OCI-LY3 (cell line): ENCODE measurements at regions not wholly inside any gene's neighbourhood (a gene's known extent, or its start where the extent isn't known, plus 50 kb on each side); places are given as distances from the start of the nearest gene placed in this dataset.

ENCODE experiments used
- H2AFZ ChIP-seq: fragments of 200-600, 300-600 bp; shearing (Covaris generic); 2 replicates; pipeline ENCODE4 v1.6.0; 2014; ENCODE audit warnings: antibody characterized with exemption, low read depth, low read length
- H3K27ac ChIP-seq: fragments of 200-600, 300-600 bp; sonication (generic); 2 replicates; pipeline ENCODE4 v1.5.1; 2014; ENCODE audit warnings: mild to moderate bottlenecking, low read length, moderate library complexity, mixed read lengths
- H3K27me3 ChIP-seq: fragments of 200-600, 300-600 bp; sonication (generic); 2 replicates; pipeline ENCODE4 v1.6.1; 2014; ENCODE audit warnings: low read depth, low read length, mixed read lengths
- H3K36me3 ChIP-seq: fragments of 200-600, 300-600 bp; sonication (generic); replicated peaks from 2 replicates; pipeline ENCODE3; 2014; ENCODE audit warnings: low read depth, low read length, mixed read lengths
- H3K4me1 ChIP-seq: fragments of 300-600, 200-600 bp; sonication (generic); 2 replicates; pipeline ENCODE4 v1.6.1; 2014; ENCODE audit warnings: low read length, mixed read lengths
- H3K4me2 ChIP-seq: fragments of 200-600, 300-600 bp; sonication (generic); 2 replicates; pipeline ENCODE4 v1.6.1; 2014; ENCODE audit warnings: low read length, mixed read lengths
- H3K4me3 ChIP-seq: fragments of 300-600, 200-600 bp; sonication (generic); 2 replicates; pipeline ENCODE4 v1.5.1; 2014; ENCODE audit warnings: antibody characterized with exemption, mild to moderate bottlenecking, low read length, moderate library complexity
- H3K79me2 ChIP-seq: fragments of 300-600, 200-600 bp; shearing (Covaris generic); 2 replicates; pipeline ENCODE4 v1.6.1; 2014; ENCODE audit warnings: mild to moderate bottlenecking, low read length, mixed read lengths
- H3K9ac ChIP-seq: fragments of 300-600, 200-600 bp; shearing (Covaris generic); 2 replicates; pipeline ENCODE4 v1.6.0; 2014; ENCODE audit warnings: mild to moderate bottlenecking, low read length, moderate library complexity
- H3K9me3 ChIP-seq: fragments of 200-600, 300-600 bp; shearing (Covaris generic); 2 replicates; pipeline ENCODE4 v1.6.1; 2014; ENCODE audit warnings: low read length, mixed read lengths; ENCODE audit not compliant: insufficient read depth
- H4K20me1 ChIP-seq: fragments of 200-600, 300-600 bp; sonication (generic); 2 replicates; pipeline ENCODE4 v1.6.1; 2016; ENCODE audit warnings: low read length, mixed read lengths; ENCODE audit not compliant: insufficient read depth
- CTCF ChIP-seq: fragments of 200-600, 300-600 bp; sonication (generic); IDR thresholded peaks from 2 replicates; pipeline ENCODE4 v1.5.1; 2014; ENCODE audit warnings: antibody characterized with exemption, low read length, low read depth
- EZH2phosphoT487 ChIP-seq: fragments of 200-600 bp; shearing (Covaris generic); IDR thresholded peaks from 2 replicates; pipeline ENCODE4 v1.6.1; 2018; ENCODE audit warnings: antibody characterized with exemption, mixed run types, low read depth

- TF ChIP-seq CTCF, result no peak
- TF ChIP-seq EZH2phosphoT487, result no peak
- H2AFZ ChIP-seq, result no peak overlapping the region
- no peaks in the 10 kb centered on the region for H4K20me1 ChIP-seq
- H3K4me1 ChIP-seq, result peaks cover under 1% of the 10 kb centered on the region; the same call in 1 of the 2 replicates
- H3K9me3 ChIP-seq, result no peaks in the 10 kb centered on the region
- H3K36me3 ChIP-seq, result no peaks in the 10 kb centered on the region
- no peaks in the 10 kb centered on the region for H3K79me2 ChIP-seq
- H3K4me2 ChIP-seq, result no peak overlapping the region
- no peak overlapping the region for H3K9ac ChIP-seq
- no peak overlapping the region for H3K27ac ChIP-seq
- H3K27me3 ChIP-seq, result no peaks in the 10 kb centered on the region; the same call in 1 of the 2 replicates
- no peak overlapping the region for H3K4me3 ChIP-seq
Observed at GRCh38 chr14:98959410-98959809, 312.6 kb downstream of the BCL11B start.

DNA sequence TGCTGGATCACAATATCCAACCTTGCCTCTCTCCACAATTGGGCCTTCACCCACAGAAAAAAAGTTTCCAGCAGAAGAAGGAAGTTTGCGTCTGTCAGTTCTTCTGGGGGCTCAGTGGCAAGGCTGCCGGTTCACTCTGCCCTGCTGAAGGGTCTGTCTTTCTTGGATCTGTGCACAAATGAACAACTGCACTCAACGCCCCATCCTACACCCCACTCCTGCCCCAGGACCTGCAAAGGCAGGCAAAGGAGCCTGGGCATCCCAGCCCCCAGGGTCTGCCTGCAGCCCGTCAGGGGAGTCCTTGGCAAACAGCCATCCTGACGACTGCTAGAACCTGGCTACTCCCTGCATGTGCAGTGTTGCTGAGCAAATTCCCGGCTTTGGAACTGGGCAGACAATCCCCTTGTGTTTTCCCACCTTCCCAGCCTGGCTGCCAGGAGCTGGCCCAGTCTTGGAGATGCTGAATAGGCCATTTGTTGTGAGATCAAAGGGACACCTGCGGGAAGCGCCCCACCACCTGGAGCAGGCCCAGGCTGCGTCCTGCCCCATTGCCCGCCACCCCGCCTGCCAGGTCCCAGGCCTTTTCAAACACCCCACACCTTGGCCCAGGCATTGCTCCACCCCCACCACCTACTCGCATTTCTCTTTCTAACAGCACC is 311.9 kb downstream of the BCL11B start:
- H3K27me3 ChIP-seq, result no peaks in the 10 kb centered on the region; the same call in 1 of the 2 replicates

GRCh38 chr14:98960617-98961013 is 311.4 kb downstream of the BCL11B start:
- no peaks in the 10 kb centered on the region for H3K4me1 ChIP-seq
- no peak overlapping the region for H3K4me3 ChIP-seq
- H3K36me3 ChIP-seq, result no peaks in the 10 kb centered on the region
- H2AFZ ChIP-seq, result no peak overlapping the region
- H3K27me3 ChIP-seq, result peaks cover 2% of the 10 kb centered on the region; the same call in 1 of the 2 replicates
- no peaks in the 10 kb centered on the region for H3K79me2 ChIP-seq
- H3K9ac ChIP-seq, result no peak overlapping the region
- H3K4me2 ChIP-seq, result no peak overlapping the region
- TF ChIP-seq CTCF (no peak), EZH2phosphoT487 (no peak)
- H3K9me3 ChIP-seq, result no peaks in the 10 kb centered on the region
- H4K20me1 ChIP-seq, result no peaks in the 10 kb centered on the region
- H3K27ac ChIP-seq, result no peak overlapping the region

More for the DNA sequence above, 311.9 kb downstream of the BCL11B start:
- no peak overlapping the region for H3K4me3 ChIP-seq
- no peak overlapping the region for H3K4me2 ChIP-seq
- H3K9ac ChIP-seq, result no peak overlapping the region
- H3K9me3 ChIP-seq, result no peaks in the 10 kb centered on the region
- H3K36me3 ChIP-seq, result no peaks in the 10 kb centered on the region
- no peaks in the 10 kb centered on the region for H3K4me1 ChIP-seq
- no peak overlapping the region for H2AFZ ChIP-seq
- no peaks in the 10 kb centered on the region for H4K20me1 ChIP-seq
- no peak overlapping the region for H3K27ac ChIP-seq
- no peak for TF ChIP-seq CTCF
- TF ChIP-seq EZH2phosphoT487, result no peak
- no peaks in the 10 kb centered on the region for H3K79me2 ChIP-seq

GRCh38 chr14:98961191-98961590 is 310.8 kb downstream of the BCL11B start:
- no peaks in the 10 kb centered on the region for H3K36me3 ChIP-seq
- TF ChIP-seq CTCF (no peak), EZH2phosphoT487 (no peak)
- no peaks in the 10 kb centered on the region for H4K20me1 ChIP-seq
- no peaks in the 10 kb centered on the region for H3K79me2 ChIP-seq
- H3K4me3 ChIP-seq, result no peak overlapping the region
- H3K27me3 ChIP-seq, result peaks cover 5% of the 10 kb centered on the region; the same call in 1 of the 2 replicates
- H3K27ac ChIP-seq, result no peak overlapping the region
- no peak overlapping the region for H3K4me2 ChIP-seq
- H3K9ac ChIP-seq, result no peak overlapping the region
- no peak overlapping the region for H2AFZ ChIP-seq
- H3K9me3 ChIP-seq, result no peaks in the 10 kb centered on the region
- H3K4me1 ChIP-seq, result no peaks in the 10 kb centered on the region
